Gastroesophageal sphincter (tissue), 4 donors: ENCODE measurements at regions not wholly inside any gene's neighbourhood (a gene's known extent, or its start where the extent isn't known, plus 50 kb on each side); places are given as distances from the start of the nearest gene placed in this dataset.

Source experiments
- ATAC-seq: fragments of 150-250 bp; one replicate; pipeline ENCODE4 v1.9.1; 2016; ENCODE audit warnings: mild to moderate bottlenecking, moderate library complexity
- H3K27ac ChIP-seq, 4 donors: fragments of 200-600 bp; sonication (generic) in 3 of 4; 1 replicate in 3 of 4; 2 replicates in 1 of 4; pipeline ENCODE4 v1.5.1; 2016 to 2019
- H3K27me3 ChIP-seq: fragments of 200-600 bp; sonication (generic); one replicate; pipeline ENCODE4 v1.5.1; 2019
- H3K36me3 ChIP-seq, 2 donors: fragments of 200-600 bp; sonication (generic); one replicate each; pipeline ENCODE4 v1.5.1; 2019; ENCODE audit warnings: control low read depth in 1 of 2
- H3K4me1 ChIP-seq, 3 donors: fragments of 200-600 bp; sonication (generic); 1 replicate in 2 of 3; 2 replicates in 1 of 3; pipeline ENCODE4 v1.5.1; 2016 to 2019; ENCODE audit warnings: control low read depth in 2 of 3
- H3K4me3 ChIP-seq, 2 donors: fragments of 200-600 bp; sonication (generic); one replicate each; pipeline ENCODE4 v1.5.1; 2019; ENCODE audit warnings: mild to moderate bottlenecking in 1 of 2, moderate library complexity in 1 of 2
- H3K9me3 ChIP-seq, 3 donors: fragments of 200-600 bp; sonication (generic); one replicate each; pipeline ENCODE4 v1.5.1; 2017 to 2019; ENCODE audit warnings: control low read depth in 2 of 3
- CTCF ChIP-seq, 4 experiments: fragments of 200-600 bp in 2 of 4; fragments of 450-650 bp in 2 of 4; sonication (generic) in 1 of 4; IDR thresholded peaks; one replicate each; pipeline ENCODE4 v1.5.1; 2017 to 2019; ENCODE audit warnings: antibody characterized with exemption in 4 of 4, mild to moderate bottlenecking in 2 of 4, moderate library complexity in 2 of 4
- EP300 ChIP-seq: sonication (generic); formaldehyde crosslinking; IDR thresholded peaks from one replicate; pipeline ENCODE4 v1.6.1; 2017; ENCODE audit warnings: antibody characterized with exemption, mild to moderate bottlenecking
- POLR2A ChIP-seq, 2 donors: fragments of 450-650 bp; IDR thresholded peaks; one replicate each; pipeline ENCODE4 v1.6.1; 2017; ENCODE audit warnings: antibody characterized with exemption in 2 of 2, mild to moderate bottlenecking in 2 of 2, moderate library complexity in 1 of 2
- POLR2AphosphoS5 ChIP-seq: sonication (generic); formaldehyde crosslinking; IDR thresholded peaks from one replicate; pipeline ENCODE4 v1.6.1; 2017; ENCODE audit warnings: antibody characterized with exemption
- WGBS, 2 donors: methylation state at CpG; one replicate each; pipeline ENCODE4 v1.1.5; 2018; ENCODE audit warnings: low coverage in 1 of 2; 5-methylcytosine and 5-hydroxymethylcytosine counted together

- TF ChIP-seq POLR2A (IDR thresholded peaks at IDR 0.05) (no peak), POLR2AphosphoS5 (no peak), EP300 (no peak)
- WGBS, 2 donors: 68 to 74% methylated on average over 2 of the region's 2 CpGs
- no peak for ATAC-seq
Measured at GRCh38 chr4:163582703-163583102, 88.2 kb downstream of the TMA16 start.

GRCh38 chr4:163587867-163588266 is 93.4 kb downstream of the TMA16 start:
- H3K27ac ChIP-seq: no peak overlapping the region
- H3K27me3 ChIP-seq: no peaks in the 10 kb centered on the region
- no peak for TF ChIP-seq POLR2A (IDR thresholded peaks at IDR 0.05)
- no peak for TF ChIP-seq CTCF (IDR thresholded peaks at IDR 0.05)
- WGBS, 2 donors: 85 to 90% methylated on average over 3 of the region's 3 CpGs
- H3K36me3 ChIP-seq: no peaks in the 10 kb centered on the region
- no peaks in the 10 kb centered on the region for H3K4me1 ChIP-seq
- no peak for ATAC-seq
- H3K4me3 ChIP-seq: no peak overlapping the region
- H3K9me3 ChIP-seq: no peaks in the 10 kb centered on the region

More at GRCh38 chr4:163582703-163583102, 88.2 kb downstream of the TMA16 start:
- no peak overlapping the region for H3K4me3 ChIP-seq
- no peaks in the 10 kb centered on the region for H3K27me3 ChIP-seq
- H3K27ac ChIP-seq: no peak overlapping the region
- H3K36me3 ChIP-seq: no peaks in the 10 kb centered on the region
- no peaks in the 10 kb centered on the region for H3K9me3 ChIP-seq
- no peaks in the 10 kb centered on the region for H3K4me1 ChIP-seq

GRCh38 chr4:163588532-163588931 is 94.0 kb downstream of the TMA16 start:
- Histone ChIP-seq H3K4me3 (no peak overlapping the region), H3K27me3 (no peaks in the 10 kb centered on the region), H3K36me3 (no peaks in the 10 kb centered on the region), H3K27ac (no peak overlapping the region), H3K4me1 (no peaks in the 10 kb centered on the region), H3K9me3 (no peaks in the 10 kb centered on the region)
- no peak for ATAC-seq
- 11 to 40% methylated on average over 2 of the region's 2 CpGs for WGBS, 2 donors
- TF ChIP-seq EP300 (no peak), POLR2AphosphoS5 (no peak), CTCF (IDR thresholded peaks at IDR 0.05) (no peak), POLR2A (IDR thresholded peaks at IDR 0.05) (no peak)

- ATAC-seq: no peak
- H3K4me1 ChIP-seq: no peaks in the 10 kb centered on the region
- H3K9me3 ChIP-seq: no peaks in the 10 kb centered on the region
- H3K36me3 ChIP-seq: no peaks in the 10 kb centered on the region
- WGBS, 2 donors: 62 to 75% methylated on average over 1 of the region's 1 CpG
- H3K27me3 ChIP-seq: no peaks in the 10 kb centered on the region
- no peak overlapping the region for H3K4me3 ChIP-seq
- TF ChIP-seq EP300: no peak
- no peak for TF ChIP-seq POLR2AphosphoS5
- TF ChIP-seq POLR2A (IDR thresholded peaks at IDR 0.05): no peak
- no peak for TF ChIP-seq CTCF (IDR thresholded peaks at IDR 0.05)
- no peak overlapping the region for H3K27ac ChIP-seq
Measured at GRCh38 chr4:163590103-163590502, 95.6 kb downstream of the TMA16 start.

- 77 to 84% methylated on average over 5 of the region's 5 CpGs for WGBS, 2 donors
- TF ChIP-seq POLR2A (IDR thresholded peaks at IDR 0.05) (no peak), POLR2AphosphoS5 (no peak), CTCF (IDR thresholded peaks at IDR 0.05) (no peak)
- no peaks in the 10 kb centered on the region for H3K4me1 ChIP-seq
- H3K9me3 ChIP-seq: no peaks in the 10 kb centered on the region
- no peaks in the 10 kb centered on the region for H3K36me3 ChIP-seq
- no peak for ATAC-seq
- no peak overlapping the region for H3K27ac ChIP-seq
- no peak overlapping the region for H3K4me3 ChIP-seq
- no peaks in the 10 kb centered on the region for H3K27me3 ChIP-seq
Measured at GRCh38 chr4:163590619-163591264, 96.3 kb downstream of the TMA16 start.
